ENCODE measurements at regions not wholly inside any gene's neighbourhood (a gene's known extent, or its start where the extent isn't known, plus 50 kb on each side); places are given as distances from the start of the nearest gene placed in this dataset.

DNA sequence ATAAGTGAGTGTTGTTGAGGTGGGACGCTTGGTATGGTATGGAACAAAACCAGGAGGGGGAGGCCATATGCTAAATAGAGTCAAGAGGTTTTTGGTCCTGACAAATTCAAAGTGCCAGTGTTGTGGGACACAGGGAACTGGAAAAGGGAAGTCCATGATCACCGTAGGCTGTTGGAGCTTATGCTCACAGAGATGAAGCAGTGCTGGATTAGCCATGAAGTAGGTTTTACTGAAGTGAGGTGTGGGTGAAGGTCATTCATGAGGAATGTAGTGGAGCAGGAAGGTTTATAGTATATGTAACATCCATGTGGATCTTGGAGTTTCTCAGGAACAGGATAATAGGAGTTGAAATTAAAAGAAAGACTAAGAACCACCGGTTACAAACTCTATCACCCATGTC lies 256.1 kb upstream of the PITX2 start:
- no peak overlapping the region for H3K4me3 Mint-ChIP-seq
- H3K27ac Mint-ChIP-seq, result no peak overlapping the region
- no peaks in the 10 kb centered on the region for H3K4me1 Mint-ChIP-seq (ENCODE audit: unreplicated experiment)
- H3K36me3 Mint-ChIP-seq, result no peaks in the 10 kb centered on the region
- no peaks in the 10 kb centered on the region for H3K27me3 Mint-ChIP-seq
- no peaks in the 10 kb centered on the region for H3K9me3 Mint-ChIP-seq
- DNase-seq (ENCODE audit: extremely low spot score, unreplicated experiment), result no peak
- TF ChIP-seq CTCF (conservative IDR thresholded peaks at IDR 0.05), result no peak

DNA sequence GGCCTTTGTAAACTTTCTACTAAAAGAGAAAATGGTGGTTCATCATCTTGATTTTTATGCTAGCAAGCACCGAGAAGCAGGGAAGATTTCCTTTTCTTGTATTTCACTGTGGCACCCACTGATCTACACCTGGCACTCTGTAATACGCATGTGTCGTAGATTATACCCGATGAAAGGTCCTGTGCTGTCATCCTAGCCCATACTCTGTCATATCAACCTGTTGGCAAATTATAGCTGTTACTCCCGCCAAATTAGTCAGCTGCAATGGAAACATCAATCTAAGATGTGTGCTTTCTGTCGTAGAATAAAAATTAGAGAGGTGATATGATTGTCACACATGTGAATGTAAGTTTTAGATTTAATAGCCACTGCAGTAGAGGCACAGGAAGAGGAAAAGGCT lies 263.4 kb upstream of the PITX2 start:
- no peaks in the 10 kb centered on the region for H3K36me3 Mint-ChIP-seq
- TF ChIP-seq CTCF (conservative IDR thresholded peaks at IDR 0.05), result no peak
- no peak overlapping the region for H3K27ac Mint-ChIP-seq

GRCh38 chr4:110886856-110887255 lies 264.0 kb upstream of the PITX2 start:
- H3K9me3 Mint-ChIP-seq, result no peaks in the 10 kb centered on the region
- H3K4me1 Mint-ChIP-seq (ENCODE audit: unreplicated experiment), result no peaks in the 10 kb centered on the region
- DNase-seq (ENCODE audit: extremely low spot score, unreplicated experiment), result no peak
- TF ChIP-seq CTCF (conservative IDR thresholded peaks at IDR 0.05), result no peak
- H3K36me3 Mint-ChIP-seq, result no peaks in the 10 kb centered on the region
- H3K27ac Mint-ChIP-seq, result no peak overlapping the region
- no peaks in the 10 kb centered on the region for H3K27me3 Mint-ChIP-seq
- H3K4me3 Mint-ChIP-seq, result no peak overlapping the region

More for the DNA sequence above, 263.4 kb upstream of the PITX2 start:
- no peaks in the 10 kb centered on the region for H3K4me1 Mint-ChIP-seq (ENCODE audit: unreplicated experiment)
- no peaks in the 10 kb centered on the region for H3K27me3 Mint-ChIP-seq
- no peak overlapping the region for H3K4me3 Mint-ChIP-seq
- no peaks in the 10 kb centered on the region for H3K9me3 Mint-ChIP-seq
- DNase-seq (ENCODE audit: extremely low spot score, unreplicated experiment), result no peak

DNA sequence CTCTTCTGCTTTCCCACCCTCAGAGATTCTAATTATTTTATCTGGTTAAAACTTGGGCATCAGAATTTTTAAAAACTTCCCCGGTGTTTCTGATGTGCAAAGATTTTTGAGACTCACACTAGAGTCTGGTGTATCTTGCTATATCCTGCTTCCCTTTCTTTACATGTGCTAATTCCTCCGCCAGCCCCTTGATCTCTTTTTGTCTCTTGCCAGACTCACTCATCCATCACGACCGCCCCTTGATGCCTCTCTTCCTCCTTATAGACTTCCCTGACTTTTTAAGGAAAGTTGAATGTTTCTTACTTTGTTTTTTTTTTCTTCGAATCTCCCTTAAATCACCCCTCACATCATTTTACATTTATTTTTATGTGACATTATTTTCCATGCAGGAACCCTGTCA lies 274.9 kb upstream of the PITX2 start:
- Mint-ChIP-seq H3K27ac (no peak overlapping the region), H3K4me3 (no peak overlapping the region)
- DNase-seq (ENCODE audit: extremely low spot score, unreplicated experiment), result no peak

GRCh38 chr4:110898290-110898689 lies 275.4 kb upstream of the PITX2 start:
- Mint-ChIP-seq H3K9me3 (no peaks in the 10 kb centered on the region), H3K36me3 (no peaks in the 10 kb centered on the region), H3K27ac (no peak overlapping the region), H3K27me3 (peaks cover 9% of the 10 kb centered on the region), H3K4me1 (ENCODE audit: unreplicated experiment) (peaks cover 23% of the 10 kb centered on the region), H3K4me3 (no peak overlapping the region)
- DNase-seq (ENCODE audit: extremely low spot score, unreplicated experiment), result no peak
- no peak for TF ChIP-seq CTCF (conservative IDR thresholded peaks at IDR 0.05)

More for the DNA sequence above, 274.9 kb upstream of the PITX2 start:
- peaks cover 8% of the 10 kb centered on the region for H3K27me3 Mint-ChIP-seq
- H3K36me3 Mint-ChIP-seq, result no peaks in the 10 kb centered on the region
- no peaks in the 10 kb centered on the region for H3K9me3 Mint-ChIP-seq
- TF ChIP-seq CTCF (conservative IDR thresholded peaks at IDR 0.05), result no peak
- peaks cover 23% of the 10 kb centered on the region for H3K4me1 Mint-ChIP-seq (ENCODE audit: unreplicated experiment)

DNA sequence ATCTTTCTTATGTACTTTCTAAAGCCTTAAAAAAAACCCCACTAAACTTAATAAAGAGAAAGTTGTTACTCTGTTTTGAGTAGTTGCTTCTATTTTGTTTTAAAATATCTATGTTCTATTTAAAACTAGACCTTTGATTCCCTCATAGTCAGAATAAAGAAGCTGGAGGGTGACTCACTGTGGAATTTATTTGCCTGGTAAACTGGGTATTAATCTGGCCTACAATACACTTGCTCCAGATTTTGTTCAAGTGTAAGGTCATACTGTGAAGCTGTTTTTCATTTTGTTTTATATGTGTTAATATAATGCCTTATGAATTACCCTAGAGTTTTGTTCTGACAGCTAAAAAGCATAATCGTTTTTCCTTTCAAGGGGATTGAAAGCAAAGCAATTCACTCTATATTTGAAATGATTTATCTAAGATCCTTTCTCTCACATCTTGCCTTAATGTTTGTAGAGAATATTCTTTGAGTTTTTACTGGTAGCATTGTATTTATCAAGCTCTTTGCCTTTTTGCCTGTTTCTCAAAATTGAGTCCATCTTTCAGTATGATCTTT lies 277.4 kb upstream of the PITX2 start:
- H3K4me1 Mint-ChIP-seq (ENCODE audit: unreplicated experiment), result peaks cover 31% of the 10 kb centered on the region
- no peak for DNase-seq (ENCODE audit: extremely low spot score, unreplicated experiment)
- no peak overlapping the region for H3K4me3 Mint-ChIP-seq
- H3K36me3 Mint-ChIP-seq, result no peaks in the 10 kb centered on the region
- no peak for TF ChIP-seq CTCF (conservative IDR thresholded peaks at IDR 0.05)
- H3K9me3 Mint-ChIP-seq, result no peaks in the 10 kb centered on the region
- no peak overlapping the region for H3K27ac Mint-ChIP-seq
- H3K27me3 Mint-ChIP-seq, result peaks cover 9% of the 10 kb centered on the region

All from type B pancreatic cell (in vitro differentiated cells).